Neural cell (in vitro differentiated cells): ENCODE measurements at regions not wholly inside any gene's neighbourhood (a gene's known extent, or its start where the extent isn't known, plus 50 kb on each side); places are given as distances from the start of the nearest gene placed in this dataset.

Experiments used
- H2AFZ ChIP-seq: fragments of 200-600, 300-800 bp; sonication (generic), shearing (Covaris generic); 2 replicates; pipeline ENCODE4 v1.6.0; 2014; ENCODE audit warnings: low read depth, mild to moderate bottlenecking, antibody characterized with exemption, low read length, moderate library complexity
- H3F3A ChIP-seq: fragments of 200-600 bp; shearing (Covaris generic); 2 replicates; pipeline ENCODE4 v1.6.1; 2016; ENCODE audit warnings: mild to moderate bottlenecking, moderate library complexity, mixed read lengths, antibody characterized with exemption, low read length; ENCODE audit not compliant: insufficient read depth, poor library complexity, severe bottlenecking
- H3K27ac ChIP-seq: fragments of 200-600, 300-800 bp; sonication (generic), shearing (Covaris generic); 2 replicates; pipeline ENCODE4 v1.5.1; 2014; ENCODE audit warnings: mild to moderate bottlenecking, low read length, moderate library complexity
- H3K27me3 ChIP-seq: fragments of 300-800, 200-600 bp; sonication (generic), shearing (Covaris generic); 2 replicates; pipeline ENCODE4 v1.6.0; 2014; ENCODE audit warnings: mild to moderate bottlenecking, low read depth, low read length, moderate library complexity; ENCODE audit not compliant: insufficient read depth
- H3K36me3 ChIP-seq: fragments of 300-800, 200-600 bp; sonication (generic), shearing (Covaris generic); 2 replicates; pipeline ENCODE4 v1.5.1; 2014; ENCODE audit warnings: mild to moderate bottlenecking, antibody characterized with exemption, low read length, moderate library complexity; ENCODE audit not compliant: insufficient read depth
- H3K4me2 ChIP-seq: fragments of 300-800, 200-600 bp; sonication (generic), shearing (Covaris generic); 2 replicates; pipeline ENCODE4 v1.6.0; 2014; ENCODE audit warnings: mild to moderate bottlenecking, low read length
- H3K4me3 ChIP-seq: fragments of 300-800, 200-600 bp; sonication (generic), shearing (Covaris generic); 2 replicates; pipeline ENCODE4 v1.5.1; 2014; ENCODE audit warnings: mild to moderate bottlenecking, low read length, moderate library complexity
- H3K79me2 ChIP-seq: fragments of 200-600 bp; shearing (Covaris generic); replicated peaks from 2 replicates; pipeline ENCODE4 v1.6.0; 2014; ENCODE audit warnings: mild to moderate bottlenecking, low read length, moderate library complexity; ENCODE audit not compliant: insufficient read depth
- H3K9ac ChIP-seq: fragments of 300-800, 200-600 bp; sonication (generic), shearing (Covaris generic); 2 replicates; pipeline ENCODE4 v1.6.1; 2016; ENCODE audit warnings: mild to moderate bottlenecking, low read length, mixed read lengths
- H3K9me2 ChIP-seq: fragments of 200-600 bp; shearing (Covaris generic); 2 replicates; pipeline ENCODE4 v1.6.1; 2016; ENCODE audit warnings: mild to moderate bottlenecking, low read length, mixed read lengths; ENCODE audit not compliant: insufficient read depth
- H3K9me3 ChIP-seq: fragments of 200-600, 300-800 bp; sonication (generic), shearing (Covaris generic); 2 replicates; pipeline ENCODE4 v1.6.1; 2016; ENCODE audit warnings: mild to moderate bottlenecking, mixed run types, low read length, moderate library complexity, mixed read lengths
- H4K20me1 ChIP-seq: fragments of 200-600 bp; shearing (Covaris generic); 2 replicates; pipeline ENCODE4 v1.6.1; 2016; ENCODE audit warnings: mild to moderate bottlenecking, mixed run types; ENCODE audit not compliant: insufficient read depth
- EP300 ChIP-seq: fragments of 450-650 bp; conservative IDR thresholded peaks from 2 replicates; pipeline ENCODE4 v1.6.1; 2014; ENCODE audit warnings: antibody characterized with exemption, mild to moderate bottlenecking, moderate library complexity; ENCODE audit not compliant: poor library complexity, severe bottlenecking
- EZH2 ChIP-seq: fragments of 200-600, 300-800 bp; shearing (Covaris generic), sonication (generic); IDR thresholded peaks from 2 replicates; pipeline ENCODE4 v1.6.1; 2014; ENCODE audit warnings: antibody characterized with exemption, low read length, borderline replicate concordance, mild to moderate bottlenecking; ENCODE audit not compliant: insufficient read depth, poor library complexity, severe bottlenecking
- MXI1 ChIP-seq: fragments of 450-650 bp; conservative IDR thresholded peaks from 2 replicates; pipeline ENCODE4 v1.6.1; 2014; ENCODE audit warnings: antibody characterized with exemption, mild to moderate bottlenecking; ENCODE audit not compliant: poor library complexity, severe bottlenecking
- POLR2AphosphoS5 ChIP-seq: IDR thresholded peaks from 2 replicates; pipeline ENCODE4 v1.6.1; 2012
- RAD21 ChIP-seq: fragments of 450-650 bp; conservative IDR thresholded peaks from 2 replicates; pipeline ENCODE4 v1.6.1; 2014; ENCODE audit warnings: antibody characterized with exemption, mild to moderate bottlenecking, moderate library complexity
- SMC3 ChIP-seq: fragments of 450-650 bp; conservative IDR thresholded peaks from 2 replicates; pipeline ENCODE4 v1.6.1; 2014; ENCODE audit warnings: antibody characterized with exemption, mild to moderate bottlenecking, moderate library complexity; ENCODE audit not compliant: poor library complexity
- TAF1 ChIP-seq: IDR thresholded peaks from 2 replicates; pipeline ENCODE4 v1.6.1; 2012; ENCODE audit warnings: low read depth
- TF ChIP-seq, protein P1 (sequence below): IDR thresholded peaks from 2 replicates; pipeline ENCODE4 v1.6.1; 2012; ENCODE audit warnings: borderline replicate concordance
- TF ChIP-seq, protein P2 (sequence below): fragments of 450-650 bp; IDR thresholded peaks from 2 replicates; pipeline ENCODE4 v1.5.1; 2014; ENCODE audit warnings: antibody characterized with exemption, mild to moderate bottlenecking, moderate library complexity; ENCODE audit not compliant: poor library complexity, severe bottlenecking

DNA sequence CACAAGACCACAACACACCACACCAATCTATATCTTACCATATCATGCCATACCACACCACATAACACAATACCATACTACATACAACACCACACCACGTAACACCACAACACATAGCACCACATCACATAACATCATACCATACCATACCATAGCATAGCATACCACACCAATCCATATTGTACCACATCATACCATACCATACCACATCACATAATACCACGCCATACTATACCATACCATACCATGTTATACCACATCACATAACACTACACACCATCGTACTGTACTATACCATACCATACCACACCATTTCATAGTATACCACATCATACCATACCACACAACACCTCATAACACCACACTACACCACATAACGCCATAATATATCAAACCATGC lies 335.2 kb upstream of the VWC2 start:
- Histone ChIP-seq H3K4me2 (no peak overlapping the region), H3K9me2 (no peaks in the 10 kb centered on the region), H4K20me1 (no peaks in the 10 kb centered on the region), H3K27ac (no peak overlapping the region), H3K27me3 (no peaks in the 10 kb centered on the region), H3K9ac (no peak overlapping the region), H2AFZ (no peak overlapping the region), H3K79me2 (no peaks in the 10 kb centered on the region), H3K4me3 (no peak overlapping the region), H3F3A (no peaks in the 10 kb centered on the region), H3K36me3 (no peaks in the 10 kb centered on the region), H3K9me3 (no peaks in the 10 kb centered on the region)
- TF ChIP-seq EZH2, result no peak
- TF ChIP-seq, protein P1, sequence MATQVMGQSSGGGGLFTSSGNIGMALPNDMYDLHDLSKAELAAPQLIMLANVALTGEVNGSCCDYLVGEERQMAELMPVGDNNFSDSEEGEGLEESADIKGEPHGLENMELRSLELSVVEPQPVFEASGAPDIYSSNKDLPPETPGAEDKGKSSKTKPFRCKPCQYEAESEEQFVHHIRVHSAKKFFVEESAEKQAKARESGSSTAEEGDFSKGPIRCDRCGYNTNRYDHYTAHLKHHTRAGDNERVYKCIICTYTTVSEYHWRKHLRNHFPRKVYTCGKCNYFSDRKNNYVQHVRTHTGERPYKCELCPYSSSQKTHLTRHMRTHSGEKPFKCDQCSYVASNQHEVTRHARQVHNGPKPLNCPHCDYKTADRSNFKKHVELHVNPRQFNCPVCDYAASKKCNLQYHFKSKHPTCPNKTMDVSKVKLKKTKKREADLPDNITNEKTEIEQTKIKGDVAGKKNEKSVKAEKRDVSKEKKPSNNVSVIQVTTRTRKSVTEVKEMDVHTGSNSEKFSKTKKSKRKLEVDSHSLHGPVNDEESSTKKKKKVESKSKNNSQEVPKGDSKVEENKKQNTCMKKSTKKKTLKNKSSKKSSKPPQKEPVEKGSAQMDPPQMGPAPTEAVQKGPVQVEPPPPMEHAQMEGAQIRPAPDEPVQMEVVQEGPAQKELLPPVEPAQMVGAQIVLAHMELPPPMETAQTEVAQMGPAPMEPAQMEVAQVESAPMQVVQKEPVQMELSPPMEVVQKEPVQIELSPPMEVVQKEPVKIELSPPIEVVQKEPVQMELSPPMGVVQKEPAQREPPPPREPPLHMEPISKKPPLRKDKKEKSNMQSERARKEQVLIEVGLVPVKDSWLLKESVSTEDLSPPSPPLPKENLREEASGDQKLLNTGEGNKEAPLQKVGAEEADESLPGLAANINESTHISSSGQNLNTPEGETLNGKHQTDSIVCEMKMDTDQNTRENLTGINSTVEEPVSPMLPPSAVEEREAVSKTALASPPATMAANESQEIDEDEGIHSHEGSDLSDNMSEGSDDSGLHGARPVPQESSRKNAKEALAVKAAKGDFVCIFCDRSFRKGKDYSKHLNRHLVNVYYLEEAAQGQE, result no peak
- no peak for TF ChIP-seq RAD21
- TF ChIP-seq EP300, result no peak
- TF ChIP-seq, protein P2, sequence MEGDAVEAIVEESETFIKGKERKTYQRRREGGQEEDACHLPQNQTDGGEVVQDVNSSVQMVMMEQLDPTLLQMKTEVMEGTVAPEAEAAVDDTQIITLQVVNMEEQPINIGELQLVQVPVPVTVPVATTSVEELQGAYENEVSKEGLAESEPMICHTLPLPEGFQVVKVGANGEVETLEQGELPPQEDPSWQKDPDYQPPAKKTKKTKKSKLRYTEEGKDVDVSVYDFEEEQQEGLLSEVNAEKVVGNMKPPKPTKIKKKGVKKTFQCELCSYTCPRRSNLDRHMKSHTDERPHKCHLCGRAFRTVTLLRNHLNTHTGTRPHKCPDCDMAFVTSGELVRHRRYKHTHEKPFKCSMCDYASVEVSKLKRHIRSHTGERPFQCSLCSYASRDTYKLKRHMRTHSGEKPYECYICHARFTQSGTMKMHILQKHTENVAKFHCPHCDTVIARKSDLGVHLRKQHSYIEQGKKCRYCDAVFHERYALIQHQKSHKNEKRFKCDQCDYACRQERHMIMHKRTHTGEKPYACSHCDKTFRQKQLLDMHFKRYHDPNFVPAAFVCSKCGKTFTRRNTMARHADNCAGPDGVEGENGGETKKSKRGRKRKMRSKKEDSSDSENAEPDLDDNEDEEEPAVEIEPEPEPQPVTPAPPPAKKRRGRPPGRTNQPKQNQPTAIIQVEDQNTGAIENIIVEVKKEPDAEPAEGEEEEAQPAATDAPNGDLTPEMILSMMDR, result no peak
- TF ChIP-seq MXI1, result no peak
- TF ChIP-seq POLR2AphosphoS5, result no peak
- TF ChIP-seq TAF1, result no peak
- no peak for TF ChIP-seq SMC3

DNA sequence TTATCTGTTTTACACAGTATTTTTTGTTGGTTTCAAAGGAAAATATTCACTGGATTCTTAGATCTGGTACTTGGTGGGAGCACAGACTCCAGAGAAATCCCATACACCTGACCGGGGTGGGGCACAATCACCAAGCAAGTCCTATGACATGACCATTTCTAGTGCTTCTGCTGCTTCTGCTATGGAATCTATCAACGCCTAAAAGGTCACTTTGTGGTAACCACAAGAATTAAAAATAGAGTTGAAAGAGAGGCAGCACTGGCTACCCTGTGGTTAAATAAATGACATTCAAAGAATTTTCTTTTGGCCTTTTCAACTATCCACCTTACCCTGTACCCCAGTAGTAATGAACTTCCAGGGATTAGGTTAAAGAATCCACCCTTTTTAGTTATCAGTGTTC lies 329.9 kb upstream of the VWC2 start:
- TF ChIP-seq TAF1 (no peak), SMC3 (no peak), EP300 (no peak), RAD21 (no peak), POLR2AphosphoS5 (no peak), MXI1 (no peak), EZH2 (no peak)
- TF ChIP-seq, protein P2, result no peak
- TF ChIP-seq, protein P1, result no peak
- Histone ChIP-seq H3K9me2 (no peaks in the 10 kb centered on the region), H3F3A (no peaks in the 10 kb centered on the region), H3K36me3 (no peaks in the 10 kb centered on the region), H4K20me1 (no peaks in the 10 kb centered on the region), H3K4me2 (no peak overlapping the region), H3K79me2 (no peaks in the 10 kb centered on the region), H3K4me3 (no peak overlapping the region), H3K9me3 (no peaks in the 10 kb centered on the region), H2AFZ (no peak overlapping the region), H3K27ac (no peak overlapping the region), H3K27me3 (no peaks in the 10 kb centered on the region), H3K9ac (no peak overlapping the region)
